Cardiac muscle cell (in vitro differentiated cells and primary cell): ENCODE measurements at regions not wholly inside any gene's neighbourhood (a gene's known extent, or its start where the extent isn't known, plus 50 kb on each side); places are given as distances from the start of the nearest gene placed in this dataset.

Experiments used
- DNase-seq, 2 donors: peaks; one replicate each; pipeline versions ENCODE4 v3.0.0 to v3.0.0-alpha.2; 2010 to 2017; ENCODE audit warnings: low read depth in 1 of 2, low spot score in 1 of 2
- H3K27ac ChIP-seq: fragments of 200-600 bp; sonication (generic); 2 replicates; pipeline ENCODE4 v1.5.1; 2016
- H3K27me3 ChIP-seq: fragments of 200-600 bp; sonication (generic); 2 replicates; pipeline ENCODE4 v1.6.0; 2016; ENCODE audit warnings: control low read depth
- H3K36me3 ChIP-seq: fragments of 200-600 bp; sonication (generic); 2 replicates; pipeline ENCODE4 v1.5.1; 2016; ENCODE audit warnings: control low read depth
- H3K4me1 ChIP-seq: fragments of 200-600 bp; sonication (generic); 2 replicates; pipeline ENCODE4 v1.8.1; 2017; ENCODE audit warnings: low read depth, mild to moderate bottlenecking, mixed run types
- H3K4me3 ChIP-seq: fragments of 200-600 bp; sonication (generic); 2 replicates; pipeline ENCODE4 v1.5.1; 2016; ENCODE audit warnings: mild to moderate bottlenecking
- H3K9me3 ChIP-seq: fragments of 200-600 bp; sonication (generic); 2 replicates; pipeline ENCODE4 v1.5.1; 2017; ENCODE audit warnings: low read depth, mild to moderate bottlenecking, control low read depth
- TF ChIP-seq, protein P1 (sequence below): IDR thresholded peaks from 2 replicates; pipeline ENCODE4 v1.5.1; 2012; ENCODE audit warnings: low read depth, mild to moderate bottlenecking, low read length

DNA sequence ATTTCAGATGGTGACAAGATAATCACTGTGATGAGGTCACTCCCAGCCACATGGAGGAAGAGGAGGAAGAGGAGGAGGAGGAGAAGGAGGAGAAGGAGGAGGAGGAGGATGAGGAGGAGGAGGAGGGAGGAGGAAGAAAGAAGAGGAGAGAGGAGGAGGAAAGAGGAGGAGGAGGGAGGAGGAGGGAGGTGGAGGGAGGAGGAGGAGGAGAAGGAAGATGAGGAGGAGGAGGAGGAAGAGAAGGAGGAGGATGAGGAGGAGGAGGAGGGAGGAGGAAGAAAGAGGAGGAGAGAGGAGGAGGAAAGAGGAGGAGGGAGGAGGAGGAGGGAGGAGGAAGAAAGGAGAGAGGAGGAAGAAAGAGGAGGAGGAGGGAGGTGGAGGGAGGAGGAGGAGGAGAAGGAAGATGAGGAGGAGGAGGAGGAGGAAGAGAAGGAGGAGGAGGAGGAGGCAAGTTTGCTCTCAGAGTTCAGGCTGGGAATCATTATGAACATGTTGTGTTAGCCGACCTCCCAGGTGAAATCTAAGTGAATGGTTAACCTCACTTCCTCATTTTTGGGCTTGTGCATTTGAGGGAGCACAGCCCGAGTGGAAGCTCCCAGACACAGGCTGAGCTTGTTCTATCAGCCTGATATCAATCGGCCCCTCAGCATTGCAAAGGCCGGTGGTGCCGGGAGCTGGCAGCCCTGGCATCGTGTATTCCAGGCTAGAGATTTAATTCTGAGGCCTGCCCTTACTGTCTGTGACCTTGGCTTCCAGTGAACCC is 236.2 kb upstream of the PITRM1 start:
- TF ChIP-seq, protein P1, sequence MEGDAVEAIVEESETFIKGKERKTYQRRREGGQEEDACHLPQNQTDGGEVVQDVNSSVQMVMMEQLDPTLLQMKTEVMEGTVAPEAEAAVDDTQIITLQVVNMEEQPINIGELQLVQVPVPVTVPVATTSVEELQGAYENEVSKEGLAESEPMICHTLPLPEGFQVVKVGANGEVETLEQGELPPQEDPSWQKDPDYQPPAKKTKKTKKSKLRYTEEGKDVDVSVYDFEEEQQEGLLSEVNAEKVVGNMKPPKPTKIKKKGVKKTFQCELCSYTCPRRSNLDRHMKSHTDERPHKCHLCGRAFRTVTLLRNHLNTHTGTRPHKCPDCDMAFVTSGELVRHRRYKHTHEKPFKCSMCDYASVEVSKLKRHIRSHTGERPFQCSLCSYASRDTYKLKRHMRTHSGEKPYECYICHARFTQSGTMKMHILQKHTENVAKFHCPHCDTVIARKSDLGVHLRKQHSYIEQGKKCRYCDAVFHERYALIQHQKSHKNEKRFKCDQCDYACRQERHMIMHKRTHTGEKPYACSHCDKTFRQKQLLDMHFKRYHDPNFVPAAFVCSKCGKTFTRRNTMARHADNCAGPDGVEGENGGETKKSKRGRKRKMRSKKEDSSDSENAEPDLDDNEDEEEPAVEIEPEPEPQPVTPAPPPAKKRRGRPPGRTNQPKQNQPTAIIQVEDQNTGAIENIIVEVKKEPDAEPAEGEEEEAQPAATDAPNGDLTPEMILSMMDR = no peak
- H3K27me3 ChIP-seq = no peaks in the 10 kb centered on the region
- no peak for DNase-seq
- H3K9me3 ChIP-seq = no peaks in the 10 kb centered on the region
- no peaks in the 10 kb centered on the region for H3K36me3 ChIP-seq
- H3K27ac ChIP-seq = no peak overlapping the region
- no peaks in the 10 kb centered on the region for H3K4me1 ChIP-seq
- H3K4me3 ChIP-seq = no peak overlapping the region

DNA sequence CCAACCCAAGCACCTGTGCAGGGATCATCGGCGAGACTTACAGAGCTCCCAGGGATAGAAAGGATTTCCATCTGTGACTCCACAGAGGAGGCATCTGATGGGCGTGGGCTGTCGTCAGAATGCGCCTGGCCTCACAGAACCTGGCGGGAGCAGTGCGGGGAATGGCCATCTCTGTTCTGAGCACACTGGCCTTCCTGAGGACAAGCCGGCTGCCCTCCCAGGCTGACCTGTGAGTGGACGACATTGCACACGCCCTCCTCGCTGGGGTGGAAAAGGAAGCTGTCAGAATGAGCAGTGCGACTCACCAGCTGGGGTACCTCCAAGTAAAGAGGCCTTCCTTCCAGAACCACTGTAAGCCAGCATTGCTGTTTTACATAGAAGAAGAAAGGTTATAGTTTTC is 234.6 kb upstream of the PITRM1 start:
- Histone ChIP-seq H3K9me3 (no peaks in the 10 kb centered on the region), H3K4me1 (no peaks in the 10 kb centered on the region), H3K4me3 (no peak overlapping the region), H3K27me3 (no peaks in the 10 kb centered on the region), H3K27ac (no peak overlapping the region), H3K36me3 (no peaks in the 10 kb centered on the region)
- TF ChIP-seq, protein P1 = no peak
- peak in 1 of 2 donors; percentile 32 for DNase-seq

DNA sequence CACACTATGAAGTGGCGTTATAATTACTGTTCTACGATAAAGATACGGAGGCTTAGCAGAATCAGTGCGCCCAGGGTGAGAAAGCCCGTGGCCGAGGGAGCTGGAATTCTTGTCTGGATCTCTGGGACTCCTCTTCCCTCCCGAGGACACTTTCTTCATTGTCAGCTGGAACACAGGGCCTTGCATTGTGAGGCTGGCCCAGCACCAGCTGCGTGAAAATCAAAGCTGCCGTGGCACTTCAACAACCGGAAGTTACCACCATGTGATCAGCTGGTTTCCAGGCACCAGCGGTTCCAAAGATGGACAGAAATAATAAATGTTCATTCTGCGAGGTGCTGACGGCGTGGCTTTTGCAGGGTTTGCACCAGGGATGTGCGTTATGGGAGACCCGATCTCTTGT is 234.0 kb upstream of the PITRM1 start:
- DNase-seq = no peak
- no peak overlapping the region for H3K4me3 ChIP-seq
- H3K4me1 ChIP-seq = no peaks in the 10 kb centered on the region
- TF ChIP-seq, protein P1 = no peak
- H3K27me3 ChIP-seq = no peaks in the 10 kb centered on the region
- no peak overlapping the region for H3K27ac ChIP-seq
- H3K9me3 ChIP-seq = no peaks in the 10 kb centered on the region
- H3K36me3 ChIP-seq = no peaks in the 10 kb centered on the region

DNA sequence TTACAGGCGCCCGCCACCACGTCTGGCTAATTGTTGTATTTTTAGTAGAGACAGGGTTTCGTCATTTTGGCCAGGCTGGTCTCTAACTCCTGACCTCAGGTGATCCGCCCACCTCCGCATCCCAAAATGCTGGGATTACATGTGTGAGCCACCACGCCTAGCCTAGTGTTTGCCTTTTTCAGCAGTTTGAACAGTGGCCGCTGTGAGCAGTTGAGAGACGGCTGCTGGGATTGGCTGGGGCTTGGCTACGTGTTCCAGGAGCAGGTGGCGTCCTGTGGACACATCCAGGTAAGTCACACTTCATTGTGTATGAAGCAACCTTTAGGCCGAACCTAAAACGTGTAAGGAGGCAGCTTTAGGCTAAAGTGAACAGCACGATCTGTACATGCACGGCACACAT is 231.8 kb upstream of the PITRM1 start:
- no peak overlapping the region for H3K4me3 ChIP-seq
- TF ChIP-seq, protein P1 = no peak
- H3K27ac ChIP-seq = no peak overlapping the region
- H3K27me3 ChIP-seq = no peaks in the 10 kb centered on the region
- H3K9me3 ChIP-seq = no peaks in the 10 kb centered on the region
- no peaks in the 10 kb centered on the region for H3K36me3 ChIP-seq
- no peaks in the 10 kb centered on the region for H3K4me1 ChIP-seq
- no peak for DNase-seq

DNA sequence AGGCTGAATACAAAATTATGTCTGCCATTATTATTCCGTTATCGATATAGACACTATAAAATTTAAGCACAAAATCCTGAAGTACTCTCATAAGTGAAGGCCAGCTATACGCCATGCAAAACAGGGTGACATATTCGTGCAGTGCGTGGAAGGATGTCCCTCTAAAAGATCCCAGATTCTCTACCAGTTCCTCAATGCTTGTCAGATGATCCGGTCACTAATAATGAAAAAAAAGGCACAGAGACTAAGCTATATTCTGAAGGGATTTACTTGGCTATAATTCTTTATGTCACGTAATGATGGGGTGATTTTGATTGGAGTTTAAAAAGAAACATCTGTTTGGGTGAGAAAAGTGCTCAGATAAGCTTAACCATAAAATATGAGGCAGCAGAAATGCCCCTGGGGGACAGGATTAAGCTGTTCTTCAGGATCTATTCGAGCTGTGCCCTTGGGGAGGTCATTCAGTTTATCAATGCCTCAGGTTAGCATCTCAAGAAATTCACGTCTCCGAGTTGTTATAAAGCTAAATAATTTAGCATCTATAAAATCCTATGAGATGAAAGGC is 229.7 kb upstream of the PITRM1 start:
- no peaks in the 10 kb centered on the region for H3K9me3 ChIP-seq
- no peaks in the 10 kb centered on the region for H3K4me1 ChIP-seq
- H3K27ac ChIP-seq = no peak overlapping the region
- no peak for DNase-seq
- TF ChIP-seq, protein P1 = no peak
- no peak overlapping the region for H3K4me3 ChIP-seq
- H3K36me3 ChIP-seq = no peaks in the 10 kb centered on the region
- no peaks in the 10 kb centered on the region for H3K27me3 ChIP-seq
